ENCODE measurements at regions not wholly inside any gene's neighbourhood (a gene's known extent, or its start where the extent isn't known, plus 50 kb on each side); places are given as distances from the start of the nearest gene placed in this dataset.

- no peak overlapping the region for H3K4me3 ChIP-seq (ENCODE audit: low read depth, low read length)
- TF ChIP-seq CTCF (IDR thresholded peaks at IDR 0.05; ENCODE audit: borderline replicate concordance, insufficient read depth, low read depth, low read length), result no peak
Measured at GRCh38 chr6:122069932-122070331, 329.5 kb upstream of the HSF2 start.

GRCh38 chr6:122072014-122072647, 327.3 kb upstream of the HSF2 start:
- no peak overlapping the region for H3K4me3 ChIP-seq (ENCODE audit: low read depth, low read length)
- TF ChIP-seq CTCF (IDR thresholded peaks at IDR 0.05; ENCODE audit: borderline replicate concordance, insufficient read depth, low read depth, low read length), result no peak

- no peak overlapping the region for H3K4me3 ChIP-seq (ENCODE audit: low read depth, low read length)
- no peak for TF ChIP-seq CTCF (IDR thresholded peaks at IDR 0.05; ENCODE audit: borderline replicate concordance, insufficient read depth, low read depth, low read length)
Measured at GRCh38 chr6:122075084-122075838, 324.2 kb upstream of the HSF2 start.

GRCh38 chr6:122075917-122076316, 323.5 kb upstream of the HSF2 start:
- no peak for TF ChIP-seq CTCF (IDR thresholded peaks at IDR 0.05; ENCODE audit: borderline replicate concordance, insufficient read depth, low read depth, low read length)
- no peak overlapping the region for H3K4me3 ChIP-seq (ENCODE audit: low read depth, low read length)

- no peak for TF ChIP-seq CTCF (IDR thresholded peaks at IDR 0.05; ENCODE audit: borderline replicate concordance, insufficient read depth, low read depth, low read length)
- no peak overlapping the region for H3K4me3 ChIP-seq (ENCODE audit: low read depth, low read length)
Measured at GRCh38 chr6:122077603-122078002, 321.8 kb upstream of the HSF2 start.

GRCh38 chr6:122078481-122078880, 321.0 kb upstream of the HSF2 start:
- no peak overlapping the region for H3K4me3 ChIP-seq (ENCODE audit: low read depth, low read length)
- no peak for TF ChIP-seq CTCF (IDR thresholded peaks at IDR 0.05; ENCODE audit: borderline replicate concordance, insufficient read depth, low read depth, low read length)

- H3K4me3 ChIP-seq (ENCODE audit: low read depth, low read length), result no peak overlapping the region
- no peak for TF ChIP-seq CTCF (IDR thresholded peaks at IDR 0.05; ENCODE audit: borderline replicate concordance, insufficient read depth, low read depth, low read length)
Measured at GRCh38 chr6:122079916-122080315, 319.5 kb upstream of the HSF2 start.
